OCI-LY7 (cell line): ENCODE measurements at regions not wholly inside any gene's neighbourhood (a gene's known extent, or its start where the extent isn't known, plus 50 kb on each side); places are given as distances from the start of the nearest gene placed in this dataset.

ENCODE experiments used
- BruUV-seq: library from RNA; stranded (reverse); fragments of 400-500 nt; replicated peaks from 2 replicates; lab custom pipeline; 2021; lab: Mats Ljungman, UMichigan
- CTCF ChIA-PET: fragments of 300-600 bp; sonication (Branson Sonifier 250); formaldehyde crosslinking; loops from one replicate; lab custom pipeline; 2022; ENCODE audit warnings: antibody characterized with exemption; ENCODE audit not compliant: unreplicated experiment; lab: Charles Lee
- POLR2A ChIA-PET: fragments of 300-600 bp; sonication (Branson Sonifier 250); formaldehyde crosslinking; loops from one replicate; lab custom pipeline; 2022; ENCODE audit warnings: antibody characterized with exemption; lab: Charles Lee
- DNase-seq: peaks from one replicate; pipeline ENCODE4 v3.0.0-alpha.2; 2015; ENCODE audit warnings: low spot score
- H2AFZ ChIP-seq: fragments of 200-600 bp; sonication (generic), shearing (Covaris generic); 2 replicates; pipeline ENCODE4 v1.6.1; 2014; ENCODE audit warnings: mild to moderate bottlenecking, antibody characterized with exemption, low read length, moderate library complexity
- H3K27ac ChIP-seq: fragments of 200-600 bp; sonication (generic); 2 replicates; pipeline ENCODE4 v1.5.1; 2014; ENCODE audit warnings: mixed run types, low read depth, mild to moderate bottlenecking, moderate library complexity, low read length, inconsistent platforms; ENCODE audit not compliant: poor library complexity, severe bottlenecking
- H3K36me3 ChIP-seq: fragments of 200-600 bp; sonication (generic); 2 replicates; pipeline ENCODE4 v1.6.1; 2014; ENCODE audit warnings: mild to moderate bottlenecking, antibody characterized with exemption, low read length, moderate library complexity, mixed read lengths; ENCODE audit not compliant: insufficient read depth
- H3K4me1 ChIP-seq: fragments of 200-600 bp; sonication (generic); 2 replicates; pipeline ENCODE4 v1.5.1; 2014; ENCODE audit warnings: mild to moderate bottlenecking, low read length; ENCODE audit not compliant: insufficient read depth, poor library complexity, severe bottlenecking
- H3K4me2 ChIP-seq: fragments of 200-600 bp; sonication (generic); 2 replicates; pipeline ENCODE4 v1.6.1; 2014; ENCODE audit warnings: mild to moderate bottlenecking, low read length
- H3K4me3 ChIP-seq: fragments of 200-600 bp; sonication (generic); 2 replicates; pipeline ENCODE4 v1.5.1; 2014; ENCODE audit warnings: mild to moderate bottlenecking, low read depth, low read length; ENCODE audit not compliant: poor library complexity, severe bottlenecking
- H3K79me2 ChIP-seq: fragments of 200-600 bp; sonication (generic); 2 replicates; pipeline ENCODE4 v1.6.1; 2016; ENCODE audit warnings: low read depth, mild to moderate bottlenecking, low read length, moderate library complexity, mixed read lengths; ENCODE audit not compliant: insufficient read depth
- H3K9me2 ChIP-seq: fragments of 200-600 bp; sonication (generic); 2 replicates; pipeline ENCODE4 v1.6.1; 2016; ENCODE audit warnings: mild to moderate bottlenecking, low read length, mixed read lengths; ENCODE audit not compliant: insufficient read depth
- H3K9me3 ChIP-seq: fragments of 200-600 bp; sonication (generic); 2 replicates; pipeline ENCODE4 v1.6.1; 2014; ENCODE audit warnings: mild to moderate bottlenecking, mixed run types, low read length, mixed read lengths
- H4K20me1 ChIP-seq: fragments of 200-600 bp; sonication (generic); 2 replicates; pipeline ENCODE4 v1.6.1; 2014; ENCODE audit warnings: mild to moderate bottlenecking, antibody characterized with exemption, low read length, moderate library complexity, mixed read lengths; ENCODE audit not compliant: insufficient read depth
- CTCF ChIP-seq: fragments of 200-600 bp; sonication (generic); conservative IDR thresholded peaks from 2 replicates; pipeline ENCODE4 v1.5.1; 2014; ENCODE audit warnings: mild to moderate bottlenecking, antibody characterized with exemption, low read length, moderate library complexity, mixed read lengths
- EZH2phosphoT487 ChIP-seq: fragments of 200-600 bp; sonication (generic); IDR thresholded peaks from 2 replicates; pipeline ENCODE4 v1.6.1; 2018; ENCODE audit warnings: low read depth, borderline replicate concordance, mild to moderate bottlenecking, mixed run types, antibody characterized with exemption, low read length, moderate library complexity, mixed read lengths
- intact Hi-C: fragments of 100-400 bp; cut with micrococcal nuclease; formaldehyde crosslinking; loops from one replicate; pipeline ENCODE4 v1.10.0; 2022; ENCODE audit not compliant: unreplicated experiment

- Histone ChIP-seq H3K9me2 (no peaks in the 10 kb centered on the region), H3K4me2 (no peak overlapping the region), H3K9me3 (no peaks in the 10 kb centered on the region), H2AFZ (no peak overlapping the region), H4K20me1 (no peaks in the 10 kb centered on the region), H3K27ac (no peak overlapping the region), H3K36me3 (no peaks in the 10 kb centered on the region), H3K4me1 (no peaks in the 10 kb centered on the region), H3K4me3 (no peak overlapping the region), H3K79me2 (no peaks in the 10 kb centered on the region)
- BruUV-seq, result no TSS peak
- POLR2A ChIA-PET, result no interaction called here
- TF ChIP-seq EZH2phosphoT487, result no peak
- TF ChIP-seq CTCF, result no peak
- CTCF ChIA-PET, result no interaction called here
- intact Hi-C loops, result no loop called here
- DNase-seq, result no peak
Observed at GRCh38 chr18:27769152-27769551, 407.8 kb downstream of the CDH2 start.

DNA sequence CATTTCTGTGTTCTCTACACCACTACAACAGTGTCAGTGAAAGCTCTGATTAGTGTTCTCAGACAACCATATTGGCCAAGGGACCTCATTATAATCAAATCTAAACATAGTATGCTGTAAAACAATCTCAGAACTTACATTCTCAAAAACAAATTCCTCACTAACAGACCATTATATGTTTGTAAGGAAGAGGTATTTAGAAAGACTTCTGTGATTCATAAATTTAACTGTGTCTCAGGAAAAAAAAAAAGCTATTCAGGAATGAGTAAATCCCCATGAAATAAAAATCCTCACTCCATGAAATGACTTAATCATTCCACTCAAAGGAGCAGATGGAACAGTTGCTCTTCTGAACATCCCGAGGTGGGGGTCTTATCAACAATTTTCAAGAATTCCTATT lies 413.0 kb downstream of the CDH2 start:
- no peaks in the 10 kb centered on the region for H3K9me3 ChIP-seq
- H2AFZ ChIP-seq, result no peak overlapping the region
- H3K4me3 ChIP-seq, result no peak overlapping the region
- H4K20me1 ChIP-seq, result no peaks in the 10 kb centered on the region
- H3K36me3 ChIP-seq, result no peaks in the 10 kb centered on the region
- intact Hi-C loops, result no loop called here
- no peaks in the 10 kb centered on the region for H3K4me1 ChIP-seq
- no peak for DNase-seq
- TF ChIP-seq CTCF, result no peak
- TF ChIP-seq EZH2phosphoT487, result no peak
- no peaks in the 10 kb centered on the region for H3K79me2 ChIP-seq
- ChIA-PET POLR2A (interaction anchor here (0.6 kb wide), 1 partner anchor 247 kb away, joined by 3 read pairs; no protein-coding TSS in a partner anchor), CTCF (no interaction called here)
- no TSS peak for BruUV-seq
- no peak overlapping the region for H3K27ac ChIP-seq
- no peak overlapping the region for H3K4me2 ChIP-seq
- no peaks in the 10 kb centered on the region for H3K9me2 ChIP-seq

GRCh38 chr18:27763341-27763740 lies 413.6 kb downstream of the CDH2 start:
- intact Hi-C loops, result no loop called here
- Histone ChIP-seq H4K20me1 (no peaks in the 10 kb centered on the region), H3K27ac (no peak overlapping the region), H3K4me3 (no peak overlapping the region), H3K9me2 (no peaks in the 10 kb centered on the region), H3K79me2 (no peaks in the 10 kb centered on the region), H3K9me3 (no peaks in the 10 kb centered on the region), H3K4me1 (no peaks in the 10 kb centered on the region), H3K4me2 (no peak overlapping the region), H3K36me3 (no peaks in the 10 kb centered on the region), H2AFZ (no peak overlapping the region)
- ChIA-PET POLR2A (interaction anchor here (0.6 to 0.7 kb wide), 2 partner anchors 79 to 247 kb away, joined by 3 read pairs; no protein-coding TSS in a partner anchor), CTCF (no interaction called here)
- TF ChIP-seq EZH2phosphoT487 (no peak), CTCF (no peak)
- no peak for DNase-seq
- no TSS peak for BruUV-seq
